H1 (cell line): ENCODE measurements at regions not wholly inside any gene's neighbourhood (a gene's known extent, or its start where the extent isn't known, plus 50 kb on each side); places are given as distances from the start of the nearest gene placed in this dataset.

Source experiments
- CTCF ChIA-PET: fragments of 300-600 bp; sonication (Branson Sonifier 250); formaldehyde crosslinking; loops from one replicate; lab custom pipeline; 2021; ENCODE audit not compliant: partially characterized antibody; lab: Charles Lee
- POLR2A ChIA-PET: fragments of 300-600 bp; sonication (Branson Sonifier 250); formaldehyde crosslinking; loops from one replicate; lab custom pipeline; 2021; ENCODE audit warnings: inconsistent platforms; ENCODE audit not compliant: partially characterized antibody; lab: Charles Lee
- DNase-seq, 2 experiments: peaks; one replicate each; pipeline versions ENCODE4 v3.0.0 to v3.0.0-alpha.2; 2010 to 2022; ENCODE audit warnings: low spot score in 2 of 2, low read depth in 1 of 2, mixed read lengths in 1 of 2
- FAIRE-seq: peaks from 2 replicates; lab custom pipeline; 2011; peaks lifted over from hg19 to GRCh38; lab: Jason Lieb, UNC
- H2AFZ ChIP-seq: 2 replicates; pipeline ENCODE4 v1.8.1; 2012; ENCODE audit warnings: low read length, inconsistent platforms
- H2AK5ac ChIP-seq: 2 replicates; pipeline ENCODE4 v1.6.1; 2013; ENCODE audit warnings: low read depth, low read length
- H2BK120ac ChIP-seq: replicated peaks from 2 replicates; pipeline ENCODE3; 2013; ENCODE audit warnings: low read depth, low read length, inconsistent platforms
- H2BK12ac ChIP-seq: 2 replicates; pipeline ENCODE4 v1.6.1; 2013; ENCODE audit warnings: low read depth, low read length
- H2BK15ac ChIP-seq: 2 replicates; pipeline ENCODE4 v1.6.1; 2013; ENCODE audit warnings: low read length
- H2BK20ac ChIP-seq: 2 replicates; pipeline ENCODE4 v1.6.1; 2013; ENCODE audit warnings: low read length
- H2BK5ac ChIP-seq: 2 replicates; pipeline ENCODE4 v1.6.1; 2013; ENCODE audit warnings: low read depth, low read length
- H3K14ac ChIP-seq: 2 replicates; pipeline ENCODE4 v1.6.1; 2013; ENCODE audit warnings: inconsistent platforms; ENCODE audit not compliant: insufficient read length
- H3K18ac ChIP-seq: 2 replicates; pipeline ENCODE4 v1.6.1; 2013; ENCODE audit warnings: low read length; ENCODE audit errors: extremely low read depth
- H3K23ac ChIP-seq: 2 replicates; pipeline ENCODE4 v1.6.1; 2013; ENCODE audit warnings: inconsistent platforms; ENCODE audit not compliant: insufficient read length
- H3K23me2 ChIP-seq: 2 replicates; pipeline ENCODE4 v1.6.1; 2013; ENCODE audit warnings: low read depth, low read length
- H3K27ac ChIP-seq: 2 replicates; pipeline ENCODE4 v1.6.1; 2011; ENCODE audit warnings: low read depth, low read length, inconsistent platforms
- H3K27me3 ChIP-seq, 4 experiments: replicated peaks in 1 of 4; 1 replicate in 1 of 4; 2 replicates in 3 of 4; pipeline versions ENCODE4 v1.6.1 to v1.8.1; 2011 to 2013; ENCODE audit warnings: low read length in 3 of 4, mild to moderate bottlenecking in 3 of 4, inconsistent platforms in 2 of 4, mixed read lengths in 2 of 4, moderate library complexity in 1 of 4; ENCODE audit not compliant: control insufficient read depth in 3 of 4, insufficient read depth in 3 of 4; ENCODE audit errors: extremely low read depth in 1 of 4
- H3K36me3 ChIP-seq, 4 experiments: 2 replicates each; pipeline versions ENCODE4 v1.6.1 to v1.8.1; 2011 to 2013; ENCODE audit warnings: mild to moderate bottlenecking in 4 of 4, low read length in 3 of 4, moderate library complexity in 2 of 4, control low read depth in 1 of 4, inconsistent platforms in 1 of 4; ENCODE audit not compliant: insufficient read depth in 4 of 4, control insufficient read depth in 2 of 4
- H3K4ac ChIP-seq: replicated peaks from 2 replicates; pipeline ENCODE3; 2013; ENCODE audit warnings: low read length, low read depth, mixed read lengths, inconsistent platforms; ENCODE audit not compliant: insufficient read length
- H3K4me1 ChIP-seq, 4 experiments: replicated peaks in 1 of 4; 1 replicate in 1 of 4; 2 replicates in 3 of 4; pipeline versions ENCODE4 v1.6.1 to v1.8.1; 2011 to 2013; ENCODE audit warnings: low read length in 3 of 4, inconsistent platforms in 2 of 4, mixed read lengths in 1 of 4; ENCODE audit not compliant: insufficient read depth in 4 of 4, control insufficient read depth in 3 of 4
- H3K4me2 ChIP-seq, 2 experiments: 2 replicates each; pipeline versions ENCODE4 v1.6.1 to v1.8.1; 2011 to 2013; ENCODE audit warnings: low read depth in 2 of 2, low read length in 2 of 2, control low read depth in 1 of 2, inconsistent platforms in 1 of 2, mild to moderate bottlenecking in 1 of 2; ENCODE audit not compliant: insufficient read depth in 1 of 2
- H3K4me3 ChIP-seq, 4 experiments: fragments of 200-600, 300-600 bp in 1 of 4; sonication (generic), shearing (Covaris generic), sonication (Bioruptor Twin) in 1 of 4; 2 replicates each; pipeline versions ENCODE4 v1.5.1 to v1.8.1; 2011 to 2016; ENCODE audit warnings: low read length in 4 of 4, low read depth in 3 of 4, control low read depth in 2 of 4, inconsistent platforms in 2 of 4, mild to moderate bottlenecking in 2 of 4, mixed read lengths in 1 of 4, moderate library complexity in 1 of 4; ENCODE audit not compliant: insufficient read depth in 2 of 4; ENCODE audit errors: extremely low read depth in 1 of 4
- H3K56ac ChIP-seq: replicated peaks from 2 replicates; pipeline ENCODE3; 2013; ENCODE audit warnings: low read depth, mild to moderate bottlenecking, mixed read lengths, low read length, inconsistent platforms; ENCODE audit not compliant: insufficient read length
- H3K79me1 ChIP-seq: 2 replicates; pipeline ENCODE4 v1.6.1; 2013; ENCODE audit warnings: low read depth, low read length, control low read depth
- H3K79me2 ChIP-seq, 2 experiments: 2 replicates each; pipeline versions ENCODE4 v1.6.1 to v1.8.1; 2012 to 2013; ENCODE audit warnings: low read length in 2 of 2, mild to moderate bottlenecking in 2 of 2, inconsistent platforms in 1 of 2; ENCODE audit not compliant: insufficient read depth in 2 of 2, control insufficient read depth in 1 of 2
- H3K9ac ChIP-seq, 4 experiments: replicated peaks in 1 of 4; 1 replicate in 1 of 4; 2 replicates in 3 of 4; pipeline versions ENCODE4 v1.6.1 to v1.8.1; 2011 to 2013; ENCODE audit warnings: low read depth in 3 of 4, low read length in 3 of 4, control low read depth in 2 of 4, mild to moderate bottlenecking in 2 of 4, moderate library complexity in 2 of 4, inconsistent platforms in 1 of 4; ENCODE audit errors: extremely low read depth in 1 of 4
- H3K9me3 ChIP-seq, 2 experiments: 2 replicates each; pipeline versions ENCODE4 v1.6.1 to v1.8.1; 2012 to 2013; ENCODE audit warnings: mild to moderate bottlenecking in 2 of 2, moderate library complexity in 2 of 2, control low read depth in 1 of 2, inconsistent platforms in 1 of 2, low read depth in 1 of 2, low read length in 1 of 2, mixed read lengths in 1 of 2; ENCODE audit not compliant: insufficient read depth in 2 of 2
- H4K20me1 ChIP-seq, 2 experiments: replicated peaks in 1 of 2; 2 replicates each; pipeline versions ENCODE3 to v1.8.1; 2011 to 2013; ENCODE audit warnings: inconsistent platforms in 2 of 2, low read length in 2 of 2, mild to moderate bottlenecking in 1 of 2; ENCODE audit not compliant: insufficient read depth in 2 of 2, control insufficient read depth in 1 of 2
- H4K5ac ChIP-seq: 2 replicates; pipeline ENCODE4 v1.6.1; 2013; ENCODE audit warnings: low read length, low read depth, mixed read lengths, inconsistent platforms; ENCODE audit not compliant: insufficient read length
- H4K8ac ChIP-seq: 2 replicates; pipeline ENCODE4 v1.8.0; 2013; ENCODE audit warnings: mild to moderate bottlenecking, moderate library complexity, low read length, inconsistent platforms; ENCODE audit not compliant: insufficient read depth; ENCODE audit errors: extremely low read depth
- H4K91ac ChIP-seq: replicated peaks from 2 replicates; pipeline ENCODE3; 2013; ENCODE audit warnings: low read length, mixed read lengths, inconsistent platforms; ENCODE audit not compliant: insufficient read length
- BACH1 ChIP-seq: IDR thresholded peaks from 2 replicates; pipeline ENCODE4 v1.6.1; 2012; ENCODE audit warnings: low read length, improper control_type of control experiment
- CTCF ChIP-seq, 3 experiments: IDR thresholded peaks; 1 replicate in 2 of 3; 2 replicates in 1 of 3; pipeline versions ENCODE4 v1.5.1 to v1.6.1; 2011; ENCODE audit warnings: low read length in 3 of 3, mild to moderate bottlenecking in 3 of 3, inconsistent platforms in 2 of 3, low read depth in 1 of 3, moderate library complexity in 1 of 3; ENCODE audit not compliant: insufficient read depth in 1 of 3; ENCODE audit errors: control extremely low read depth in 1 of 3
- KDM5A ChIP-seq: fragments of 200-600 bp; IDR thresholded peaks from 2 replicates; pipeline ENCODE4 v1.7.1; 2012; ENCODE audit warnings: mild to moderate bottlenecking, low read length, inconsistent platforms, mixed read lengths
- RAD21 ChIP-seq, 2 experiments: IDR thresholded peaks in 1 of 2; conservative IDR thresholded peaks in 1 of 2; 2 replicates each; pipeline ENCODE4 v1.6.1; 2011; ENCODE audit warnings: low read depth in 2 of 2, low read length in 2 of 2, improper control_type of control experiment in 1 of 2, inconsistent platforms in 1 of 2, mild to moderate bottlenecking in 1 of 2, moderate library complexity in 1 of 2
- WGBS, 2 experiments: shearing (Covaris generic) in 1 of 2; methylation state at CpG; one replicate each; pipeline versions ENCODE4 v1.1.6 to v1.1.7; 2013 to 2015; ENCODE audit warnings: low lambda C conversion rate in 2 of 2, mixed read lengths in 2 of 2, inconsistent platforms in 1 of 2, low coverage in 1 of 2, missing lambda C conversion rate in 1 of 2; ENCODE audit not compliant: insufficient replicate concordance in 2 of 2, insufficient coverage in 1 of 2, insufficient read length in 1 of 2; ENCODE audit errors: extremely low coverage in 1 of 2, missing lambda C conversion rate in 1 of 2; 5-methylcytosine and 5-hydroxymethylcytosine counted together

- H2BK20ac ChIP-seq: peak overlapping the region; percentile 97; the same call in 1 of the 2 replicates
- no peak overlapping the region for H3K4me3 ChIP-seq
- no peaks in the 10 kb centered on the region for H3K9me3 ChIP-seq
- peak overlapping the region; percentile 88; the same call in 1 of the 2 replicates for H2BK15ac ChIP-seq
- no peaks in the 10 kb centered on the region for H4K20me1 ChIP-seq
- DNase-seq: peak in 1 of 2 experiments; percentile 79
- CTCF ChIA-PET: interaction anchor here (0.7 to 2.8 kb wide), 45 partner anchors 10 to 439 kb away, joined by 3 to 46 read pairs (median 4); no protein-coding TSS in a partner anchor
- no peaks in the 10 kb centered on the region for H3K79me2 ChIP-seq
- POLR2A ChIA-PET: interaction anchor here (0.7 to 1.2 kb wide), 4 partner anchors 10 to 111 kb away, joined by 3 read pairs; no protein-coding TSS in a partner anchor
- no peaks in the 10 kb centered on the region for H3K79me1 ChIP-seq
- H2BK12ac ChIP-seq: peak overlapping the region; percentile 75; the same call in 1 of the 2 replicates
- peak; percentile 66 for FAIRE-seq
- H2BK120ac ChIP-seq: no peak overlapping the region
- no peak overlapping the region for H2AK5ac ChIP-seq
- H3K4me1 ChIP-seq: peaks cover 0 to 4% (median 2%) of the 10 kb centered on the region in 4 experiments; a peak in 3 of 7 replicates
- no peak overlapping the region for H3K4ac ChIP-seq
- no peak overlapping the region for H3K9ac ChIP-seq
- H3K56ac ChIP-seq: no peak overlapping the region
- H2AFZ ChIP-seq: peak overlapping the region; percentile 84; the same call in 1 of the 2 replicates
- no peak overlapping the region for H3K14ac ChIP-seq
- H4K91ac ChIP-seq: peak overlapping the region; percentile 65
- no peak overlapping the region; the same call in 1 of the 2 replicates for H3K18ac ChIP-seq
- no peak overlapping the region for H3K23ac ChIP-seq
- WGBS, 2 experiments: 91% methylated on average over 9 of the region's 12 CpGs; no CpG with 5 or more reads in 1 of the 2 experiments
- H4K5ac ChIP-seq: no peak overlapping the region
- no peaks in the 10 kb centered on the region for H3K27me3 ChIP-seq
- H4K8ac ChIP-seq: peak overlapping the region; percentile 94
- TF ChIP-seq CTCF (IDR thresholded peaks at IDR 0.05; ENCODE audit: control extremely low read depth in 1 of 3, insufficient read depth in 1 of 3, low read depth in 1 of 3, low read length in 3 of 3) (peak; percentile 39 to 71 (median 68)), KDM5A (no peak), RAD21 (IDR thresholded peaks at IDR 0.05 in 1 of 2, conservative IDR thresholded peaks at IDR 0.05 in 1 of 2; ENCODE audit: low read depth in 2 of 2, low read length in 2 of 2) (peak; percentile 57 to 62), BACH1 (0 out of 2 replicates have a peak, but pooled peaks have one; percentile 18)
- H3K4me2 ChIP-seq: no peak overlapping the region
- H3K27ac ChIP-seq: no peak overlapping the region
- H2BK5ac ChIP-seq: no peak overlapping the region
- no peaks in the 10 kb centered on the region for H3K36me3 ChIP-seq
- no peaks in the 10 kb centered on the region for H3K23me2 ChIP-seq
Measured at GRCh38 chr2:119049968-119050704, 108.1 kb downstream of the MARCO start.
